ENCODE measurements at regions not wholly inside any gene's neighbourhood (a gene's known extent, or its start where the extent isn't known, plus 50 kb on each side); places are given as distances from the start of the nearest gene placed in this dataset.

DNA sequence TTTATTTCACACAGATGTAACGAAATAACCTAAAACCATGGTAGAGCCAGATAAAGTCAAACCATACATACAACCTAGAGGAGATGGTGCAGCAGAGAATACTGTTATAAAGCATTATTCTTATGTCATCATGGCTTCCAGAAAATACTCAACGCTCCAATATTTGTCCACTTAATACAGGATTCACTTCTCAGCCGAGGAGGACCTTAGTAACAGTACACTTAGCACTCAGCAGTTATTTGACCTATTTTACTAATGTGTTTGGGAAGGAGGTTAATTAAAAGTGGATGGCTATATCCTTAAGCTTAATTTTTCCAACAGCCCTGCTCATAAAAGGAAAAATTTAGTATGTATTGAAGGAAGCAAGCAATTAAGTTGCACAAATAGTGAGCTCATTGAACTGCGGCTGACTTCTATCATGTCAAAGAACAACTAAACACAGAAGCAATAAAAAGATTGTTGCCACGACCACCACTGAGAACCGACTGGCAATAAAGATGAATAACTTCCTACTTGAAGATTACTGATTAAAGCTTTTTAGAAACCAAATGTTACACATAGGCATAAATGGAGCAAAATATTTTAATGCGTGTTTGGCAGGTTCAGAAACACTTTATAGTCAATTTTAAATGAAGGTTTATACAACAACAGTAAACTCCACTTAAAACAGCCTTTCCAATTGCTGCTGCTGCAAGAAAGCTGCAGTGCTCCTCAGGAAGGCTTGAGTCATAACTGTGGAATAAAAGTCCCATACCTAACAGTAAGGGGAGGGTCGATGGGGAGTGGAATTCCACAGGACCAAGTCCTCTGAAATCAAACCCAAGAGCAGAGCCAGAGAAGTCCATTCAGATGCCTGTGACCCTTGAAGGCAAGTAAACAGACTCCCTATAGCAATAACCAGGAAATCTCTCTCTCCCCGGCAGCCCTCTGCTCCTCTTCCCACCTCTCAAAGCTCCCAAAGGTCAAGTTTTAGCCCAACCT is 218.9 kb upstream of the CDKN3 start:
- peaks cover 3 to 7% of the 10 kb centered on the region in 2 experiments; a peak in 2 of 4 replicates for H3K4me1 ChIP-seq (ENCODE audit: control insufficient read depth in 1 of 2, insufficient read depth in 2 of 2, low read depth in 1 of 2, low read length in 1 of 2)

More for the DNA sequence above, 218.9 kb upstream of the CDKN3 start:
- no peak for TF ChIP-seq USF2 (IDR thresholded peaks at IDR 0.05; ENCODE audit: borderline replicate concordance, low read depth, low read length)
- TF ChIP-seq, protein P1, sequence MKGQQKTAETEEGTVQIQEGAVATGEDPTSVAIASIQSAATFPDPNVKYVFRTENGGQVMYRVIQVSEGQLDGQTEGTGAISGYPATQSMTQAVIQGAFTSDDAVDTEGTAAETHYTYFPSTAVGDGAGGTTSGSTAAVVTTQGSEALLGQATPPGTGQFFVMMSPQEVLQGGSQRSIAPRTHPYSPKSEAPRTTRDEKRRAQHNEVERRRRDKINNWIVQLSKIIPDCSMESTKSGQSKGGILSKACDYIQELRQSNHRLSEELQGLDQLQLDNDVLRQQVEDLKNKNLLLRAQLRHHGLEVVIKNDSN (IDR thresholded peaks at IDR 0.05; ENCODE audit: borderline replicate concordance, low read depth): no peak
- no peak for TF ChIP-seq FOXJ3 (CRISPR knock-in tag; IDR thresholded peaks at IDR 0.05)
- TF ChIP-seq FOXM1 (IDR thresholded peaks at IDR 0.05; ENCODE audit: low read depth): no peak
- TF ChIP-seq, protein P2, sequence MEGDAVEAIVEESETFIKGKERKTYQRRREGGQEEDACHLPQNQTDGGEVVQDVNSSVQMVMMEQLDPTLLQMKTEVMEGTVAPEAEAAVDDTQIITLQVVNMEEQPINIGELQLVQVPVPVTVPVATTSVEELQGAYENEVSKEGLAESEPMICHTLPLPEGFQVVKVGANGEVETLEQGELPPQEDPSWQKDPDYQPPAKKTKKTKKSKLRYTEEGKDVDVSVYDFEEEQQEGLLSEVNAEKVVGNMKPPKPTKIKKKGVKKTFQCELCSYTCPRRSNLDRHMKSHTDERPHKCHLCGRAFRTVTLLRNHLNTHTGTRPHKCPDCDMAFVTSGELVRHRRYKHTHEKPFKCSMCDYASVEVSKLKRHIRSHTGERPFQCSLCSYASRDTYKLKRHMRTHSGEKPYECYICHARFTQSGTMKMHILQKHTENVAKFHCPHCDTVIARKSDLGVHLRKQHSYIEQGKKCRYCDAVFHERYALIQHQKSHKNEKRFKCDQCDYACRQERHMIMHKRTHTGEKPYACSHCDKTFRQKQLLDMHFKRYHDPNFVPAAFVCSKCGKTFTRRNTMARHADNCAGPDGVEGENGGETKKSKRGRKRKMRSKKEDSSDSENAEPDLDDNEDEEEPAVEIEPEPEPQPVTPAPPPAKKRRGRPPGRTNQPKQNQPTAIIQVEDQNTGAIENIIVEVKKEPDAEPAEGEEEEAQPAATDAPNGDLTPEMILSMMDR (IDR thresholded peaks at IDR 0.05): no peak
- TF ChIP-seq EP300 (IDR thresholded peaks at IDR 0.05; ENCODE audit: borderline replicate concordance in 1 of 2, low read depth in 1 of 2, low read length in 1 of 2): no peak
- no peak for TF ChIP-seq RXRA (IDR thresholded peaks at IDR 0.05; ENCODE audit: borderline replicate concordance, low read depth)
- TF ChIP-seq RFX5 (IDR thresholded peaks at IDR 0.05; ENCODE audit: low read length): no peak
- no peak for TF ChIP-seq ZBTB33 (IDR thresholded peaks at IDR 0.05; ENCODE audit: borderline replicate concordance, low read depth)
- TF ChIP-seq NRF1 (IDR thresholded peaks at IDR 0.05; ENCODE audit: low read depth, low read length): no peak
- no peak for TF ChIP-seq GATA2 (CRISPR knock-in tag; IDR thresholded peaks at IDR 0.05)
- no peak for TF ChIP-seq REST (IDR thresholded peaks at IDR 0.05; ENCODE audit: low read depth, low read length)
- no peak for TF ChIP-seq FOSL2 (IDR thresholded peaks at IDR 0.05; ENCODE audit: borderline replicate concordance, low read depth)
- TF ChIP-seq TEAD4 (IDR thresholded peaks at IDR 0.05; ENCODE audit: borderline replicate concordance, insufficient read depth): no peak
- TF ChIP-seq EZH2phosphoT487 (IDR thresholded peaks at IDR 0.05; ENCODE audit: borderline replicate concordance, low read depth): no peak
- no peak for TF ChIP-seq YY1 (IDR thresholded peaks at IDR 0.05; ENCODE audit: low read depth)
- no peak for TF ChIP-seq POLR2AphosphoS5 (IDR thresholded peaks at IDR 0.05; ENCODE audit: low read depth, low read length)
- no peak for TF ChIP-seq TCF12 (IDR thresholded peaks at IDR 0.05)
- no peaks in the 10 kb centered on the region for H3F3A ChIP-seq (replicated peaks; ENCODE audit: insufficient read depth)
- H4K20me1 ChIP-seq (ENCODE audit: insufficient read depth): no peaks in the 10 kb centered on the region
- H3K79me2 ChIP-seq (ENCODE audit: insufficient read depth): no peaks in the 10 kb centered on the region
- no peak for DNase-seq
- ChIA-PET CTCF (interaction anchor here (1.0 to 5.3 kb wide), 6 partner anchors 8 to 170 kb away, joined by 3 to 88 read pairs (median 6); no protein-coding TSS in a partner anchor), POLR2A (no interaction called here)
- H3K36me3 ChIP-seq (replicated peaks in 1 of 2; ENCODE audit: control insufficient read depth in 1 of 2, insufficient read depth in 2 of 2, low read length in 1 of 2): no peaks in the 10 kb centered on the region
- no peak overlapping the region for H2AFZ ChIP-seq (ENCODE audit: low read depth)
- H3K9ac ChIP-seq: no peak overlapping the region
- no peak overlapping the region for H3K4me2 ChIP-seq
- no peaks in the 10 kb centered on the region for H3K27me3 ChIP-seq (ENCODE audit: insufficient read depth)
- no peak overlapping the region for H3K4me3 ChIP-seq (ENCODE audit: low read depth in 2 of 2, low read length in 1 of 2)
- H3K9me2 ChIP-seq: no peaks in the 10 kb centered on the region
- no peak overlapping the region for H3K27ac ChIP-seq (ENCODE audit: low read depth in 2 of 2, low read length in 1 of 2)
- no peaks in the 10 kb centered on the region for H3K9me3 ChIP-seq
- WGBS (ENCODE audit: low lambda C conversion rate): 49% methylated on average over 9 of the region's 9 CpGs

Data from SK-N-SH (cell line).